Progenitor cell of endocrine pancreas (in vitro differentiated cells): ENCODE measurements at regions not wholly inside any gene's neighbourhood (a gene's known extent, or its start where the extent isn't known, plus 50 kb on each side); places are given as distances from the start of the nearest gene placed in this dataset.

ENCODE experiments used
- DNase-seq: peaks from one replicate; pipeline ENCODE4 v3.0.0; 2021; ENCODE audit warnings: low spot score; ENCODE audit not compliant: unreplicated experiment
- H3K27ac Mint-ChIP-seq: 2 replicates; pipeline ENCODE4 v1.8.0; 2021; ENCODE audit warnings: mild to moderate bottlenecking, moderate library complexity, mixed read lengths
- H3K27me3 Mint-ChIP-seq: 2 replicates; pipeline ENCODE4 v1.8.0; 2021; ENCODE audit warnings: mixed read lengths
- H3K36me3 Mint-ChIP-seq: 2 replicates; pipeline ENCODE4 v1.8.0; 2022; ENCODE audit warnings: mixed read lengths; ENCODE audit not compliant: insufficient read depth
- H3K4me1 Mint-ChIP-seq: 2 replicates; pipeline ENCODE4 v1.8.0; 2021; ENCODE audit warnings: low read depth, mixed read lengths
- H3K4me3 Mint-ChIP-seq: 2 replicates; pipeline ENCODE4 v1.8.0; 2021; ENCODE audit warnings: low read depth, mild to moderate bottlenecking, moderate library complexity, mixed read lengths
- H3K9me3 Mint-ChIP-seq: 2 replicates; pipeline ENCODE4 v1.8.0; 2021; ENCODE audit warnings: low read depth, mixed read lengths
- TF ChIP-seq, protein P1 (sequence below): fragments of 200-600 bp; sonication (generic); IDR thresholded peaks from one replicate; pipeline ENCODE4 v1.5.0; 2021; ENCODE audit warnings: antibody characterized with exemption, mild to moderate bottlenecking; ENCODE audit not compliant: unreplicated experiment

GRCh38 chr12:59076622-59077021 lies 156.3 kb upstream of the LRIG3 start:
- no peaks in the 10 kb centered on the region for H3K36me3 Mint-ChIP-seq
- H3K27ac Mint-ChIP-seq = no peak overlapping the region
- H3K9me3 Mint-ChIP-seq = no peaks in the 10 kb centered on the region

GRCh38 chr12:59075968-59076490 lies 155.7 kb upstream of the LRIG3 start:
- Mint-ChIP-seq H3K9me3 (no peaks in the 10 kb centered on the region), H3K4me3 (no peak overlapping the region), H3K4me1 (peaks cover 19% of the 10 kb centered on the region), H3K36me3 (no peaks in the 10 kb centered on the region), H3K27me3 (no peaks in the 10 kb centered on the region), H3K27ac (no peak overlapping the region)
- TF ChIP-seq, protein P1, sequence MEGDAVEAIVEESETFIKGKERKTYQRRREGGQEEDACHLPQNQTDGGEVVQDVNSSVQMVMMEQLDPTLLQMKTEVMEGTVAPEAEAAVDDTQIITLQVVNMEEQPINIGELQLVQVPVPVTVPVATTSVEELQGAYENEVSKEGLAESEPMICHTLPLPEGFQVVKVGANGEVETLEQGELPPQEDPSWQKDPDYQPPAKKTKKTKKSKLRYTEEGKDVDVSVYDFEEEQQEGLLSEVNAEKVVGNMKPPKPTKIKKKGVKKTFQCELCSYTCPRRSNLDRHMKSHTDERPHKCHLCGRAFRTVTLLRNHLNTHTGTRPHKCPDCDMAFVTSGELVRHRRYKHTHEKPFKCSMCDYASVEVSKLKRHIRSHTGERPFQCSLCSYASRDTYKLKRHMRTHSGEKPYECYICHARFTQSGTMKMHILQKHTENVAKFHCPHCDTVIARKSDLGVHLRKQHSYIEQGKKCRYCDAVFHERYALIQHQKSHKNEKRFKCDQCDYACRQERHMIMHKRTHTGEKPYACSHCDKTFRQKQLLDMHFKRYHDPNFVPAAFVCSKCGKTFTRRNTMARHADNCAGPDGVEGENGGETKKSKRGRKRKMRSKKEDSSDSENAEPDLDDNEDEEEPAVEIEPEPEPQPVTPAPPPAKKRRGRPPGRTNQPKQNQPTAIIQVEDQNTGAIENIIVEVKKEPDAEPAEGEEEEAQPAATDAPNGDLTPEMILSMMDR = no peak
- no peak for DNase-seq

More at GRCh38 chr12:59076622-59077021, 156.3 kb upstream of the LRIG3 start:
- Mint-ChIP-seq H3K4me3 (no peak overlapping the region), H3K27me3 (no peaks in the 10 kb centered on the region), H3K4me1 (peaks cover 19% of the 10 kb centered on the region)
- DNase-seq = no peak
- TF ChIP-seq, protein P1 = no peak

GRCh38 chr12:59075141-59075540 lies 154.8 kb upstream of the LRIG3 start:
- DNase-seq = no peak
- TF ChIP-seq, protein P1 = no peak
- H3K27me3 Mint-ChIP-seq = no peaks in the 10 kb centered on the region
- H3K36me3 Mint-ChIP-seq = no peaks in the 10 kb centered on the region
- peaks cover 25% of the 10 kb centered on the region for H3K4me1 Mint-ChIP-seq
- no peak overlapping the region for H3K27ac Mint-ChIP-seq
- H3K9me3 Mint-ChIP-seq = no peaks in the 10 kb centered on the region
- H3K4me3 Mint-ChIP-seq = no peak overlapping the region

DNA sequence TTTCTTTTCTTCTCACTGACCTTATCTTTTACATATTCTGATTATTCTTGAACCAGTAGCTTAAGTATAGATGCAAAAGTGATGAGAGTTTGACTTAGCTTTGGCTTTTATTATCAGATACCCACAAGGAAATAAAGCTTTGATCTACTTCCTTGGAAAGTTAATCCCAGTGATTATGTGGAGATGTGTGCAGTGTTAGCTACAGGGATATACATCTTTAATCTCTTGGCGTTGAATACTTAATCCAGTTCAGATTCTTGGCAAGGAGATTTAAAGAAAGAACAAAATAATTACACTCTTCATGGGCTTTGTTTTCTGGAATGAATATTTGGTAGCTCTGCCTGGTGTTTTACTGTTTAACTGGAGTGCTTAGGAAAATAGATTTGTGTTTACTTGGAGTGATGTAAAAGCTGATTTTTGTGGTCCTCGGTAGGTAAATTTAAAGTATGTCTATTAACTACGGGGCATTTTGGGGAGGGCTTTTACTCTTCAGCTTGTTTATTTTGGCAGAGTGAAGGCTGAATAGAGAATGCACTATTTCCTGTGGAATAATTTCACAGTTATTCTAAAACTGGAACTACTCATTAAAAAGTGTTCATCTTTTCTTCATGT lies 150.1 kb upstream of the LRIG3 start:
- H3K4me3 Mint-ChIP-seq = no peak overlapping the region
- no peak for DNase-seq
- TF ChIP-seq, protein P1 = no peak
- H3K4me1 Mint-ChIP-seq = peaks cover 24% of the 10 kb centered on the region
- no peaks in the 10 kb centered on the region for H3K27me3 Mint-ChIP-seq
- no peaks in the 10 kb centered on the region for H3K36me3 Mint-ChIP-seq
- no peak overlapping the region for H3K27ac Mint-ChIP-seq
- no peaks in the 10 kb centered on the region for H3K9me3 Mint-ChIP-seq

GRCh38 chr12:59069516-59069915 lies 149.2 kb upstream of the LRIG3 start:
- H3K36me3 Mint-ChIP-seq = no peaks in the 10 kb centered on the region
- TF ChIP-seq, protein P1 = no peak
- H3K4me1 Mint-ChIP-seq = peaks cover 21% of the 10 kb centered on the region
- no peak overlapping the region for H3K4me3 Mint-ChIP-seq
- H3K27ac Mint-ChIP-seq = no peak overlapping the region
- no peak for DNase-seq
- H3K9me3 Mint-ChIP-seq = no peaks in the 10 kb centered on the region
- H3K27me3 Mint-ChIP-seq = no peaks in the 10 kb centered on the region
